ENCODE measurements at regions not wholly inside any gene's neighbourhood (a gene's known extent, or its start where the extent isn't known, plus 50 kb on each side); places are given as distances from the start of the nearest gene placed in this dataset.
"Not testable (repeated sequence)": the region's sequence is repeated elsewhere in the genome, so short reads cannot be mapped to it uniquely, and the experiment has no call there.

- Histone ChIP-seq H3K27ac (ENCODE audit: low read depth, low read length) (no peak overlapping the region), H3K36me3 (ENCODE audit: control insufficient read depth, insufficient read depth, low read length) (no peaks in the 10 kb centered on the region), H3K27me3 (ENCODE audit: control insufficient read depth, insufficient read depth, low read length) (no peaks in the 10 kb centered on the region), H3K4me3 (ENCODE audit: low read depth, low read length) (no peak overlapping the region), H3K9ac (ENCODE audit: low read depth, low read length) (no peak overlapping the region), H3K9me3 (ENCODE audit: control insufficient read depth, insufficient read depth, low read length) (peaks cover 93% of the 10 kb centered on the region), H3K4me1 (ENCODE audit: control insufficient read depth, insufficient read depth, low read length) (no peaks in the 10 kb centered on the region)
These were observed 199.6 kb upstream of the ALG10B start for GRCh38 chr12:38116968-38117367.

GRCh38 chr12:38118632-38119031 is 197.9 kb upstream of the ALG10B start:
- Histone ChIP-seq H3K9ac (ENCODE audit: low read depth, low read length) (no peak overlapping the region), H3K4me3 (ENCODE audit: low read depth, low read length) (no peak overlapping the region), H3K27ac (ENCODE audit: low read depth, low read length) (no peak overlapping the region), H3K9me3 (ENCODE audit: control insufficient read depth, insufficient read depth, low read length) (peaks cover 94% of the 10 kb centered on the region), H3K4me1 (ENCODE audit: control insufficient read depth, insufficient read depth, low read length) (no peaks in the 10 kb centered on the region), H3K27me3 (ENCODE audit: control insufficient read depth, insufficient read depth, low read length) (no peaks in the 10 kb centered on the region), H3K36me3 (ENCODE audit: control insufficient read depth, insufficient read depth, low read length) (no peaks in the 10 kb centered on the region)

- no peaks in the 10 kb centered on the region for H3K27me3 ChIP-seq (ENCODE audit: control insufficient read depth, insufficient read depth, low read length)
- H3K4me1 ChIP-seq (ENCODE audit: control insufficient read depth, insufficient read depth, low read length) = no peaks in the 10 kb centered on the region
- no peaks in the 10 kb centered on the region for H3K36me3 ChIP-seq (ENCODE audit: control insufficient read depth, insufficient read depth, low read length)
- peaks cover 89% of the 10 kb centered on the region for H3K9me3 ChIP-seq (ENCODE audit: control insufficient read depth, insufficient read depth, low read length)
- no peak overlapping the region for H3K27ac ChIP-seq (ENCODE audit: low read depth, low read length)
- no peak overlapping the region for H3K9ac ChIP-seq (ENCODE audit: low read depth, low read length)
- H3K4me3 ChIP-seq (ENCODE audit: low read depth, low read length) = no peak overlapping the region
These were observed 196.1 kb upstream of the ALG10B start for GRCh38 chr12:38120438-38120837.

GRCh38 chr12:38123028-38123427 is 193.5 kb upstream of the ALG10B start:
- not testable (repeated sequence) for H3K4me3 ChIP-seq (ENCODE audit: low read depth, low read length); H3K27ac ChIP-seq (ENCODE audit: low read depth, low read length); H3K36me3 ChIP-seq (ENCODE audit: control insufficient read depth, insufficient read depth, low read length); H3K27me3 ChIP-seq (ENCODE audit: control insufficient read depth, insufficient read depth, low read length); H3K4me1 ChIP-seq (ENCODE audit: control insufficient read depth, insufficient read depth, low read length); H3K9ac ChIP-seq (ENCODE audit: low read depth, low read length)
- peaks cover 81% of the 10 kb centered on the region for H3K9me3 ChIP-seq (ENCODE audit: control insufficient read depth, insufficient read depth, low read length)

GRCh38 chr12:38123566-38124246 is 192.9 kb upstream of the ALG10B start:
- H3K4me1 ChIP-seq (ENCODE audit: control insufficient read depth, insufficient read depth, low read length) = no peaks in the 10 kb centered on the region
- H3K36me3 ChIP-seq (ENCODE audit: control insufficient read depth, insufficient read depth, low read length) = no peaks in the 10 kb centered on the region
- H3K27ac ChIP-seq (ENCODE audit: low read depth, low read length) = no peak overlapping the region
- peaks cover 74% of the 10 kb centered on the region for H3K9me3 ChIP-seq (ENCODE audit: control insufficient read depth, insufficient read depth, low read length)
- H3K4me3 ChIP-seq (ENCODE audit: low read depth, low read length) = no peak overlapping the region
- H3K27me3 ChIP-seq (ENCODE audit: control insufficient read depth, insufficient read depth, low read length) = no peaks in the 10 kb centered on the region
- no peak overlapping the region for H3K9ac ChIP-seq (ENCODE audit: low read depth, low read length)

- Histone ChIP-seq H3K9ac (ENCODE audit: low read depth, low read length) (no peak overlapping the region), H3K9me3 (ENCODE audit: control insufficient read depth, insufficient read depth, low read length) (peaks cover 75% of the 10 kb centered on the region), H3K27me3 (ENCODE audit: control insufficient read depth, insufficient read depth, low read length) (no peaks in the 10 kb centered on the region), H3K27ac (ENCODE audit: low read depth, low read length) (no peak overlapping the region), H3K4me1 (ENCODE audit: control insufficient read depth, insufficient read depth, low read length) (no peaks in the 10 kb centered on the region), H3K4me3 (ENCODE audit: low read depth, low read length) (no peak overlapping the region), H3K36me3 (ENCODE audit: control insufficient read depth, insufficient read depth, low read length) (no peaks in the 10 kb centered on the region)
These were observed 192.1 kb upstream of the ALG10B start for GRCh38 chr12:38124247-38125012.

GRCh38 chr12:38132139-38132538 is 184.4 kb upstream of the ALG10B start:
- Histone ChIP-seq H3K9me3 (ENCODE audit: control insufficient read depth, insufficient read depth, low read length) (peaks cover 79% of the 10 kb centered on the region), H3K9ac (ENCODE audit: low read depth, low read length) (no peak overlapping the region), H3K27ac (ENCODE audit: low read depth, low read length) (no peak overlapping the region), H3K4me3 (ENCODE audit: low read depth, low read length) (no peak overlapping the region), H3K4me1 (ENCODE audit: control insufficient read depth, insufficient read depth, low read length) (no peaks in the 10 kb centered on the region), H3K27me3 (ENCODE audit: control insufficient read depth, insufficient read depth, low read length) (no peaks in the 10 kb centered on the region), H3K36me3 (ENCODE audit: control insufficient read depth, insufficient read depth, low read length) (no peaks in the 10 kb centered on the region)

GRCh38 chr12:38137287-38137686 is 179.3 kb upstream of the ALG10B start:
- Histone ChIP-seq H3K27me3 (ENCODE audit: control insufficient read depth, insufficient read depth, low read length) (no peaks in the 10 kb centered on the region), H3K9me3 (ENCODE audit: control insufficient read depth, insufficient read depth, low read length) (peaks cover 74% of the 10 kb centered on the region), H3K4me1 (ENCODE audit: control insufficient read depth, insufficient read depth, low read length) (no peaks in the 10 kb centered on the region), H3K36me3 (ENCODE audit: control insufficient read depth, insufficient read depth, low read length) (no peaks in the 10 kb centered on the region), H3K4me3 (ENCODE audit: low read depth, low read length) (no peak overlapping the region), H3K27ac (ENCODE audit: low read depth, low read length) (no peak overlapping the region), H3K9ac (ENCODE audit: low read depth, low read length) (no peak overlapping the region)

- no peak overlapping the region for H3K4me3 ChIP-seq (ENCODE audit: low read depth, low read length)
- no peaks in the 10 kb centered on the region for H3K36me3 ChIP-seq (ENCODE audit: control insufficient read depth, insufficient read depth, low read length)
- H3K27me3 ChIP-seq (ENCODE audit: control insufficient read depth, insufficient read depth, low read length) = no peaks in the 10 kb centered on the region
- peaks cover 72% of the 10 kb centered on the region for H3K9me3 ChIP-seq (ENCODE audit: control insufficient read depth, insufficient read depth, low read length)
- no peak overlapping the region for H3K9ac ChIP-seq (ENCODE audit: low read depth, low read length)
- H3K27ac ChIP-seq (ENCODE audit: low read depth, low read length) = no peak overlapping the region
- H3K4me1 ChIP-seq (ENCODE audit: control insufficient read depth, insufficient read depth, low read length) = no peaks in the 10 kb centered on the region
These were observed 178.9 kb upstream of the ALG10B start for GRCh38 chr12:38137716-38138115.

- Histone ChIP-seq H3K4me3 (ENCODE audit: low read depth, low read length) (no peak overlapping the region), H3K9ac (ENCODE audit: low read depth, low read length) (no peak overlapping the region), H3K9me3 (ENCODE audit: control insufficient read depth, insufficient read depth, low read length) (peaks cover 68% of the 10 kb centered on the region), H3K4me1 (ENCODE audit: control insufficient read depth, insufficient read depth, low read length) (no peaks in the 10 kb centered on the region), H3K27me3 (ENCODE audit: control insufficient read depth, insufficient read depth, low read length) (no peaks in the 10 kb centered on the region), H3K36me3 (ENCODE audit: control insufficient read depth, insufficient read depth, low read length) (no peaks in the 10 kb centered on the region), H3K27ac (ENCODE audit: low read depth, low read length) (no peak overlapping the region)
These were observed 178.1 kb upstream of the ALG10B start for GRCh38 chr12:38138225-38139221.
